ENCODE measurements at regions not wholly inside any gene's neighbourhood (a gene's known extent, or its start where the extent isn't known, plus 50 kb on each side); places are given as distances from the start of the nearest gene placed in this dataset.

- no peak for TF ChIP-seq CTCF (IDR thresholded peaks at IDR 0.05)
- intact Hi-C loops (cut with DNase I, micrococcal nuclease) = no loop called here
- DNase-seq (no peak), ATAC-seq (no peak)
- Histone ChIP-seq H3K36me3 (ENCODE audit: low read depth) (no peaks in the 10 kb centered on the region), H3K4me3 (no peak overlapping the region), H3K9me3 (no peaks in the 10 kb centered on the region), H3K4me1 (ENCODE audit: low read depth) (no peaks in the 10 kb centered on the region)
Measured at GRCh38 chr11:116420030-116420429, 352.8 kb downstream of the BUD13 start.

GRCh38 chr11:116418388-116419041, 354.3 kb downstream of the BUD13 start:
- Histone ChIP-seq H3K36me3 (ENCODE audit: low read depth) (no peaks in the 10 kb centered on the region), H3K4me1 (ENCODE audit: low read depth) (no peaks in the 10 kb centered on the region), H3K9me3 (no peaks in the 10 kb centered on the region), H3K4me3 (no peak overlapping the region)
- no peak for TF ChIP-seq CTCF (IDR thresholded peaks at IDR 0.05)
- intact Hi-C loops (cut with DNase I, micrococcal nuclease) = no loop called here
- ATAC-seq = no peak
- no peak for DNase-seq

- H3K4me3 ChIP-seq = no peak overlapping the region
- H3K9me3 ChIP-seq = no peaks in the 10 kb centered on the region
- intact Hi-C loops (cut with DNase I, micrococcal nuclease) = no loop called here
- DNase-seq = no peak
- H3K4me1 ChIP-seq (ENCODE audit: low read depth) = no peaks in the 10 kb centered on the region
- no peak for TF ChIP-seq CTCF (IDR thresholded peaks at IDR 0.05)
- no peak for ATAC-seq
- H3K36me3 ChIP-seq (ENCODE audit: low read depth) = no peaks in the 10 kb centered on the region
Measured at GRCh38 chr11:116416852-116417251, 355.9 kb downstream of the BUD13 start.

- H3K4me3 ChIP-seq = no peak overlapping the region
- no peak for TF ChIP-seq CTCF (IDR thresholded peaks at IDR 0.05)
- intact Hi-C loops (cut with DNase I, micrococcal nuclease) = no loop called here
- H3K36me3 ChIP-seq (ENCODE audit: low read depth) = no peaks in the 10 kb centered on the region
- H3K9me3 ChIP-seq = no peaks in the 10 kb centered on the region
- DNase-seq = no peak
- ATAC-seq = no peak
- no peaks in the 10 kb centered on the region for H3K4me1 ChIP-seq (ENCODE audit: low read depth)
Measured at GRCh38 chr11:116415095-116415494, 357.7 kb downstream of the BUD13 start.

GRCh38 chr11:116414357-116414880, 358.4 kb downstream of the BUD13 start:
- H3K4me1 ChIP-seq (ENCODE audit: low read depth) = no peaks in the 10 kb centered on the region
- ATAC-seq (no peak), DNase-seq (no peak)
- intact Hi-C loops (cut with DNase I, micrococcal nuclease) = no loop called here
- H3K36me3 ChIP-seq (ENCODE audit: low read depth) = no peaks in the 10 kb centered on the region
- H3K9me3 ChIP-seq = no peaks in the 10 kb centered on the region
- H3K4me3 ChIP-seq = no peak overlapping the region
- TF ChIP-seq CTCF (IDR thresholded peaks at IDR 0.05) = no peak
